GM10266 (cell line): ENCODE measurements at regions not wholly inside any gene's neighbourhood (a gene's known extent, or its start where the extent isn't known, plus 50 kb on each side); places are given as distances from the start of the nearest gene placed in this dataset.

Experiments
- DNase-seq: peaks from one replicate; pipeline ENCODE4 v3.0.0; 2012; ENCODE audit errors: extremely low spot score
- TF ChIP-seq, protein P1 (sequence below): IDR thresholded peaks from 2 replicates; pipeline ENCODE4 v1.5.1; 2012; ENCODE audit warnings: mild to moderate bottlenecking, low read depth; ENCODE audit not compliant: control insufficient read depth, insufficient read depth; ENCODE audit errors: missing control alignments

- no peak for DNase-seq
- TF ChIP-seq, protein P1, sequence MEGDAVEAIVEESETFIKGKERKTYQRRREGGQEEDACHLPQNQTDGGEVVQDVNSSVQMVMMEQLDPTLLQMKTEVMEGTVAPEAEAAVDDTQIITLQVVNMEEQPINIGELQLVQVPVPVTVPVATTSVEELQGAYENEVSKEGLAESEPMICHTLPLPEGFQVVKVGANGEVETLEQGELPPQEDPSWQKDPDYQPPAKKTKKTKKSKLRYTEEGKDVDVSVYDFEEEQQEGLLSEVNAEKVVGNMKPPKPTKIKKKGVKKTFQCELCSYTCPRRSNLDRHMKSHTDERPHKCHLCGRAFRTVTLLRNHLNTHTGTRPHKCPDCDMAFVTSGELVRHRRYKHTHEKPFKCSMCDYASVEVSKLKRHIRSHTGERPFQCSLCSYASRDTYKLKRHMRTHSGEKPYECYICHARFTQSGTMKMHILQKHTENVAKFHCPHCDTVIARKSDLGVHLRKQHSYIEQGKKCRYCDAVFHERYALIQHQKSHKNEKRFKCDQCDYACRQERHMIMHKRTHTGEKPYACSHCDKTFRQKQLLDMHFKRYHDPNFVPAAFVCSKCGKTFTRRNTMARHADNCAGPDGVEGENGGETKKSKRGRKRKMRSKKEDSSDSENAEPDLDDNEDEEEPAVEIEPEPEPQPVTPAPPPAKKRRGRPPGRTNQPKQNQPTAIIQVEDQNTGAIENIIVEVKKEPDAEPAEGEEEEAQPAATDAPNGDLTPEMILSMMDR, result no peak
Measured at GRCh38 chr2:194566907-194567660, 1089.9 kb upstream of the SLC39A10 start.

DNA sequence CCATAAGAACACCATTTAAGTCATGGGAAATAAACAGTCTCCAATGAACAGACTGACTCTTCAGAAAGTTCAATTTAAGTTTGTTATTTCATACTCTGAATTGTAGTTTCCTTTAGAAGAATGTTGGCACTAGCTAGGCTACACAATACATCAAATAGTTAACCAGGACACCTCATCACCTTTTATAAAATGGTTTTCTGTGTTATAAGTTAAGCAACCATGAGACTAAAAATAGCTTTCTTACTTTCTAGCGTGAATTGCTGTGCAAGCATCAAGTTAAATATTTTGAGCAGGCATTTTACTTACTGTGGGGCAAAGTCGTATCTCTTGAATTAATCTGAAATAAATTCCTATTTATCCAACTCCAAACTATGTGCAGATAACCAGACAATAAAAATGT is 1092.6 kb upstream of the SLC39A10 start:
- TF ChIP-seq, protein P1, result no peak

GRCh38 chr2:194562329-194562728 is 1094.7 kb upstream of the SLC39A10 start:
- TF ChIP-seq, protein P1, result no peak
- no peak for DNase-seq

More for the DNA sequence above, 1092.6 kb upstream of the SLC39A10 start:
- DNase-seq, result no peak

GRCh38 chr2:194559964-194560363 is 1097.1 kb upstream of the SLC39A10 start:
- TF ChIP-seq, protein P1, result no peak
- no peak for DNase-seq

- TF ChIP-seq, protein P1, result no peak
- no peak for DNase-seq
Measured at GRCh38 chr2:194559523-194559922, 1097.5 kb upstream of the SLC39A10 start.

DNA sequence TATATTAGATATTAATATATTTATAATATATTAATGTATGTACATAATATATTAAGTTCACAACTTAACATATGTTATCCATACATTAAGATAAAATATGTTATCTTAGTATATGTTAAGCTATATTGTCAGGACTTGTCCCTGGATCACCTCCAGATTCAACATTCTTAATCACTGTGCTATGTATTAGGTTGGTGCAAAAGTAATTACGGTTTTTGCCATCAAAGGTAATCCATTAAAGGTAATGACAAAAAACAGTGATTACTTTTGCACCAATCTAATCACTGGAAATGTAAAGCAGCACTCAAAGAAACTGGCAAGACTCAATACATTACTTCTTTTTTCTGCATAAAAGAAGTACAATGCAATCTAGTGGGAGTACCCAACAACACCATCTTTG is 1099.0 kb upstream of the SLC39A10 start:
- TF ChIP-seq, protein P1, result no peak
- no peak for DNase-seq

DNA sequence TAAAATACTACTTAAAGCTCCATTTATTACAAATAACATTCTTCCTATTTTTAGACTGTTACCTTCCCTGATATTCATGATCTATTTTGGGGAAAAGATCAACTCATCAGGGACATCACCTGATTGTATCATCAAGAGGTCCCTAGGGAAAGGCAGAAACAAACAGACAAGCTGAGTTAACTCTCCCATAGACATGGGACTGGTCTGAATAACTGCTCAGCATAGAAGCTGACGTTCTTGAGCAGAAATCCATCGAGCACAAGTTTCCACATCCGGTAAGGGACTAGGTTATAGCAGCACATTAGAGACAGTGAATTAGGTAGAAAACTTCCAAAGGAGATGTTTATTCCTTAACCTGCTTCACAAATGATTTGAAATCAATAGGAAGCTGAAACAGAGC is 1100.4 kb upstream of the SLC39A10 start:
- no peak for DNase-seq
- TF ChIP-seq, protein P1, result no peak
